Liver (tissue), 8 donors: ENCODE measurements at regions not wholly inside any gene's neighbourhood (a gene's known extent, or its start where the extent isn't known, plus 50 kb on each side); places are given as distances from the start of the nearest gene placed in this dataset.

Experiments
- DNase-seq: peaks from one replicate; pipeline ENCODE4 v3.0.0-alpha.2; 2017; ENCODE audit warnings: low spot score
- H3K27ac ChIP-seq, 2 donors: one replicate each; pipeline ENCODE4 v1.7.0; 2013; ENCODE audit warnings: inconsistent platforms in 2 of 2, low read length in 2 of 2, control low read depth in 1 of 2, low read depth in 1 of 2, mild to moderate bottlenecking in 1 of 2
- H3K27me3 ChIP-seq, 4 donors: one replicate each; pipeline versions ENCODE4 v1.6.1 to v1.7.0; 2013; ENCODE audit warnings: low read length in 3 of 4, inconsistent platforms in 1 of 4, mild to moderate bottlenecking in 1 of 4, moderate library complexity in 1 of 4; ENCODE audit not compliant: control insufficient read depth in 4 of 4, insufficient read depth in 4 of 4
- H3K36me3 ChIP-seq, 4 donors: one replicate each; pipeline versions ENCODE4 v1.6.1 to v1.7.0; 2013; ENCODE audit warnings: low read length in 3 of 4, mild to moderate bottlenecking in 3 of 4, low read depth in 1 of 4, moderate library complexity in 1 of 4; ENCODE audit not compliant: control insufficient read depth in 4 of 4, insufficient read depth in 3 of 4
- H3K4me1 ChIP-seq, 4 donors: one replicate each; pipeline versions ENCODE4 v1.6.1 to v1.7.0; 2013; ENCODE audit warnings: low read length in 3 of 4, mild to moderate bottlenecking in 3 of 4, moderate library complexity in 1 of 4; ENCODE audit not compliant: control insufficient read depth in 4 of 4, insufficient read depth in 4 of 4
- H3K4me3 ChIP-seq, 3 donors: one replicate each; pipeline versions ENCODE4 v1.6.1 to v1.7.0; 2013; ENCODE audit warnings: low read length in 3 of 3, control low read depth in 1 of 3, low read depth in 1 of 3, mild to moderate bottlenecking in 1 of 3
- H3K9ac ChIP-seq, 2 donors: one replicate each; pipeline ENCODE4 v1.7.0; 2013; ENCODE audit warnings: low read length in 2 of 2, mild to moderate bottlenecking in 2 of 2, moderate library complexity in 2 of 2, control low read depth in 1 of 2, low read depth in 1 of 2
- H3K9me3 ChIP-seq, 4 donors: one replicate each; pipeline versions ENCODE4 v1.6.1 to v1.7.0; 2013; ENCODE audit warnings: low read length in 3 of 4; ENCODE audit not compliant: control insufficient read depth in 4 of 4
- EGR1 ChIP-seq, 2 donors: IDR thresholded peaks; 2 replicates each; pipeline ENCODE4 v1.6.1; 2016 to 2018; ENCODE audit warnings: antibody characterized with exemption in 2 of 2, low read depth in 2 of 2
- FOXA1 ChIP-seq: IDR thresholded peaks from 2 replicates; pipeline ENCODE4 v1.6.1; 2016; ENCODE audit warnings: antibody characterized with exemption
- FOXA2 ChIP-seq: IDR thresholded peaks from 2 replicates; pipeline ENCODE4 v1.6.1; 2016; ENCODE audit warnings: antibody characterized with exemption
- GABPA ChIP-seq, 2 donors: IDR thresholded peaks in 1 of 2; conservative IDR thresholded peaks in 1 of 2; 2 replicates each; pipeline ENCODE4 v1.6.1; 2016; ENCODE audit warnings: antibody characterized with exemption in 2 of 2, mild to moderate bottlenecking in 1 of 2, moderate library complexity in 1 of 2
- HNF4A ChIP-seq, 2 donors: conservative IDR thresholded peaks; 2 replicates each; pipeline ENCODE4 v1.6.1; 2016; ENCODE audit warnings: antibody characterized with exemption in 2 of 2, mild to moderate bottlenecking in 2 of 2
- HNF4G ChIP-seq: IDR thresholded peaks from 2 replicates; pipeline ENCODE4 v1.6.1; 2016; ENCODE audit warnings: antibody characterized with exemption
- JUND ChIP-seq, 2 donors: IDR thresholded peaks; 2 replicates each; pipeline ENCODE4 v1.6.1; 2016; ENCODE audit warnings: antibody characterized with exemption in 2 of 2
- NR2F2 ChIP-seq: IDR thresholded peaks from 2 replicates; pipeline ENCODE4 v1.6.1; 2016; ENCODE audit warnings: antibody characterized with exemption
- RAD21 ChIP-seq, 2 donors: IDR thresholded peaks; 2 replicates each; pipeline ENCODE4 v1.6.1; 2016; ENCODE audit warnings: antibody characterized with exemption in 2 of 2, mild to moderate bottlenecking in 2 of 2
- RXRA ChIP-seq, 2 donors: IDR thresholded peaks; 2 replicates each; pipeline ENCODE4 v1.6.1; 2017 to 2018; ENCODE audit warnings: antibody characterized with exemption in 2 of 2, mild to moderate bottlenecking in 1 of 2
- SP1 ChIP-seq: IDR thresholded peaks from 2 replicates; pipeline ENCODE4 v1.6.1; 2018; ENCODE audit warnings: antibody characterized with exemption, mild to moderate bottlenecking
- TAF1 ChIP-seq: conservative IDR thresholded peaks from 2 replicates; pipeline ENCODE4 v1.6.1; 2016; ENCODE audit warnings: antibody characterized with exemption, mild to moderate bottlenecking
- YY1 ChIP-seq: IDR thresholded peaks from 2 replicates; pipeline ENCODE4 v1.6.1; 2016; ENCODE audit warnings: antibody characterized with exemption, mild to moderate bottlenecking
- WGBS: extraction: QIAGEN DNeasy Blood & Tissue Kit; methylation state at CpG from one replicate; pipeline ENCODE4 v1.1.7; 2013; 5-methylcytosine and 5-hydroxymethylcytosine counted together
- TF ChIP-seq, protein P1 (sequence below): IDR thresholded peaks from 2 replicates; pipeline ENCODE4 v1.6.1; 2016; ENCODE audit warnings: antibody characterized with exemption
- TF ChIP-seq, protein P2 (sequence below): fragments of 150-350 bp; IDR thresholded peaks from 2 replicates; pipeline ENCODE4 v1.5.1; 2017; ENCODE audit warnings: improper control_type of control experiment, low read depth, low read length; ENCODE audit not compliant: missing input control
- TF ChIP-seq, protein P3 (sequence below): IDR thresholded peaks from 2 replicates; pipeline ENCODE4 v1.6.1; 2016; ENCODE audit warnings: antibody characterized with exemption
- TF ChIP-seq, protein P4 (sequence below): IDR thresholded peaks from 2 replicates; pipeline ENCODE4 v1.6.1; 2016; ENCODE audit warnings: antibody characterized with exemption
- donor health status: healthy.
- donor health status: healthy.
- donor health status: healthy.
- donor health status: healthy.
- donor health status: healthy.

DNA sequence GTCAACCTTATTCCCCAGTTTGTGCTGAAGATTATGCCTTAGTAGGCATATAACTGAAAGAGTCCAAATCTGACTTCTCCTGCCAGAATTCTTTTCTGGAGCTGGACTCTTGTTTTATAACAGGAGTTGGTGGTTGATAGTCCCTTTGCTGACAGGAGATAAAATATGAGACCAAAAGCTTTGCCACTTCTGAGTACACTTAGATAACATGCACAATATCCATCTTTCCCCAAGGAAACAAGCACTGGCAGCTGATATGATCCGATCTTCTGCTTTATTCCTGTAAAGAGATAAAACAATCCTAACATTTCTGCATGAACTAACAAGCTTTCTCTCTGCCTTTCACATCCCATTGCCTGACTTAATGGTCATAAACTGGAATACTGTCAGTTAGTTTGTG, 1265.4 kb upstream of the ADGRB3 start:
- Histone ChIP-seq H3K27ac (no peak overlapping the region), H3K4me1 (no peaks in the 10 kb centered on the region), H3K27me3 (no peaks in the 10 kb centered on the region), H3K9ac (no peak overlapping the region), H3K4me3 (no peak overlapping the region), H3K9me3 (no peaks in the 10 kb centered on the region), H3K36me3 (no peaks in the 10 kb centered on the region)
- no peak for TF ChIP-seq HNF4G
- TF ChIP-seq YY1 = no peak
- no peak for TF ChIP-seq GABPA (IDR thresholded peaks at IDR 0.05 in 1 of 2, conservative IDR thresholded peaks at IDR 0.05 in 1 of 2)
- TF ChIP-seq RXRA (IDR thresholded peaks at IDR 0.05) = no peak
- TF ChIP-seq, protein P1, sequence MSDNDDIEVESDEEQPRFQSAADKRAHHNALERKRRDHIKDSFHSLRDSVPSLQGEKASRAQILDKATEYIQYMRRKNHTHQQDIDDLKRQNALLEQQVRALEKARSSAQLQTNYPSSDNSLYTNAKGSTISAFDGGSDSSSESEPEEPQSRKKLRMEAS = no peak
- WGBS = 53% methylated on average over 1 of the region's 1 CpG
- DNase-seq = no peak

DNA sequence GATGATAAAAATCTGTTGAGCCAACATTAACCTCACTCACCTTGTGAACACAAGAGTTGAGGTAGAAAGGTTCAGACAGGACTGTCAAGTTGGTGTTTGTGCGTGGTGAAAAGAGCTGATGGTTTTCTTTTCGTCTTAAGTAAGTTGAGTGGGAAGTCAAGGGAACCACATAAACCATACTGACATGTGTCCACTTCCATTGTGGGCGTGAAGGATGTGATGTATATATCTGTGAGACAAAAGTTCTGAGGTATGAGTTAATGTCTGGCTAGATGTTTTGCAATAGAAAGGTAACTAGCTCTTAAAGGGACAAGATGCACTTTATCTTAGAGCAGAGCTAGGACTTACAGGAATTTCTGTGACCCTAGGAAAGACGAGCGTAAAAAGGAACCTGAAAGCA, 1272.1 kb upstream of the ADGRB3 start:
- Histone ChIP-seq H3K27me3 (no peaks in the 10 kb centered on the region), H3K4me3 (no peak overlapping the region), H3K9me3 (no peaks in the 10 kb centered on the region), H3K4me1 (no peaks in the 10 kb centered on the region), H3K36me3 (no peaks in the 10 kb centered on the region), H3K9ac (no peak overlapping the region), H3K27ac (no peak overlapping the region)
- WGBS = 73% methylated on average over 5 of the region's 5 CpGs
- TF ChIP-seq GABPA (IDR thresholded peaks at IDR 0.05 in 1 of 2, conservative IDR thresholded peaks at IDR 0.05 in 1 of 2) (no peak), HNF4A (conservative IDR thresholded peaks at IDR 0.05) (no peak), EGR1 (IDR thresholded peaks at IDR 0.05; ENCODE audit: low read depth in 2 of 2) (no peak), HNF4G (no peak), RXRA (IDR thresholded peaks at IDR 0.05) (no peak)
- no peak for DNase-seq

DNA sequence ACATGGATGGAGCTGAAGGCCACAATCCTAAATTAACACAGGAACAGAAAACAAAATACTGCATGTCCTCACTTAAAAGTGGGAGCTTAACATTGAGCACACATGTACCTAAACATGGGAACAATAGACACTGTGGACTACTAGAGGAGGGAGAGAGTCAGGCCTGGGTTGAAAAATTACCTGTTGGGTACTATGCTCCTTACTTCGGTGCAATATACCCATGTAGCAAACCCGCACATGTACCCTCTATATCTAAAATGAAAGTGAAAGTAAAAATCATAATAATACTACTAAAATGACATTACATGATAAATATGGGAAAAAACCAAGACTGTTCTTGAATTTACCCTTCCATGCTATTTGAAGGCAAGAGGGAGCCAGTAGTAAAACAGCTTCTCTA, 1273.8 kb upstream of the ADGRB3 start:
- Histone ChIP-seq H3K4me3 (no peak overlapping the region), H3K27me3 (no peaks in the 10 kb centered on the region), H3K9me3 (no peaks in the 10 kb centered on the region), H3K27ac (no peak overlapping the region), H3K36me3 (no peaks in the 10 kb centered on the region), H3K9ac (no peak overlapping the region), H3K4me1 (no peaks in the 10 kb centered on the region)
- no peak for DNase-seq
- WGBS = 94% methylated on average over 2 of the region's 2 CpGs
- TF ChIP-seq TAF1 (no peak), NR2F2 (no peak), HNF4G (no peak)

DNA sequence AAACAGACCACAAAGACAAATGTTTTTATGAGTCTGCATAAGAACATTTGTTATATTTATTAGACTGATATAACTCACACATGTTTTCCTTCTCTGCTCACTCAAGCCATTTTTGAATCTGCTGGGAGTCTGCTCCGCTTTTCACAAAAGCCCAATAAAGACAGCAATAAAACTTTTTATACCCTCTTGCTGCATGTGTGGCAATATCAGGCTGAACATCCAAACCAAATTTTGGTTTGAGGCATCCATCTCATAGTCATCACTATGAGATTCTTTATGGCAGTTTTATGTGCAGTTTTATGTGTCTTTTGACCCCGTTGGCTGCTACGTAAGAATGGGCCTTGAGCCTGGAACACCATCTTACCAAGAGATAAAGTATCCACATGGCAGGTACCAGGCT, 1276.8 kb upstream of the ADGRB3 start:
- Histone ChIP-seq H3K27ac (no peak overlapping the region), H3K9ac (no peak overlapping the region), H3K27me3 (no peaks in the 10 kb centered on the region), H3K36me3 (no peaks in the 10 kb centered on the region), H3K4me1 (no peaks in the 10 kb centered on the region), H3K9me3 (no peaks in the 10 kb centered on the region), H3K4me3 (no peak overlapping the region)
- WGBS = 73% methylated on average over 3 of the region's 3 CpGs
- no peak for DNase-seq
- TF ChIP-seq, protein P2, sequence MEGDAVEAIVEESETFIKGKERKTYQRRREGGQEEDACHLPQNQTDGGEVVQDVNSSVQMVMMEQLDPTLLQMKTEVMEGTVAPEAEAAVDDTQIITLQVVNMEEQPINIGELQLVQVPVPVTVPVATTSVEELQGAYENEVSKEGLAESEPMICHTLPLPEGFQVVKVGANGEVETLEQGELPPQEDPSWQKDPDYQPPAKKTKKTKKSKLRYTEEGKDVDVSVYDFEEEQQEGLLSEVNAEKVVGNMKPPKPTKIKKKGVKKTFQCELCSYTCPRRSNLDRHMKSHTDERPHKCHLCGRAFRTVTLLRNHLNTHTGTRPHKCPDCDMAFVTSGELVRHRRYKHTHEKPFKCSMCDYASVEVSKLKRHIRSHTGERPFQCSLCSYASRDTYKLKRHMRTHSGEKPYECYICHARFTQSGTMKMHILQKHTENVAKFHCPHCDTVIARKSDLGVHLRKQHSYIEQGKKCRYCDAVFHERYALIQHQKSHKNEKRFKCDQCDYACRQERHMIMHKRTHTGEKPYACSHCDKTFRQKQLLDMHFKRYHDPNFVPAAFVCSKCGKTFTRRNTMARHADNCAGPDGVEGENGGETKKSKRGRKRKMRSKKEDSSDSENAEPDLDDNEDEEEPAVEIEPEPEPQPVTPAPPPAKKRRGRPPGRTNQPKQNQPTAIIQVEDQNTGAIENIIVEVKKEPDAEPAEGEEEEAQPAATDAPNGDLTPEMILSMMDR = no peak
- TF ChIP-seq FOXA1 = no peak
- TF ChIP-seq NR2F2 = no peak
- no peak for TF ChIP-seq EGR1 (IDR thresholded peaks at IDR 0.05; ENCODE audit: low read depth in 2 of 2)
- TF ChIP-seq HNF4A (conservative IDR thresholded peaks at IDR 0.05) = no peak
- TF ChIP-seq SP1 = no peak
- no peak for TF ChIP-seq RAD21 (IDR thresholded peaks at IDR 0.05)
- no peak for TF ChIP-seq YY1
- TF ChIP-seq, protein P1 = no peak
- no peak for TF ChIP-seq HNF4G
- TF ChIP-seq, protein P3, sequence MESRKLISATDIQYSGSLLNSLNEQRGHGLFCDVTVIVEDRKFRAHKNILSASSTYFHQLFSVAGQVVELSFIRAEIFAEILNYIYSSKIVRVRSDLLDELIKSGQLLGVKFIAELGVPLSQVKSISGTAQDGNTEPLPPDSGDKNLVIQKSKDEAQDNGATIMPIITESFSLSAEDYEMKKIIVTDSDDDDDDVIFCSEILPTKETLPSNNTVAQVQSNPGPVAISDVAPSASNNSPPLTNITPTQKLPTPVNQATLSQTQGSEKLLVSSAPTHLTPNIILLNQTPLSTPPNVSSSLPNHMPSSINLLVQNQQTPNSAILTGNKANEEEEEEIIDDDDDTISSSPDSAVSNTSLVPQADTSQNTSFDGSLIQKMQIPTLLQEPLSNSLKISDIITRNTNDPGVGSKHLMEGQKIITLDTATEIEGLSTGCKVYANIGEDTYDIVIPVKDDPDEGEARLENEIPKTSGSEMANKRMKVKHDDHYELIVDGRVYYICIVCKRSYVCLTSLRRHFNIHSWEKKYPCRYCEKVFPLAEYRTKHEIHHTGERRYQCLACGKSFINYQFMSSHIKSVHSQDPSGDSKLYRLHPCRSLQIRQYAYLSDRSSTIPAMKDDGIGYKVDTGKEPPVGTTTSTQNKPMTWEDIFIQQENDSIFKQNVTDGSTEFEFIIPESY = no peak
- TF ChIP-seq, protein P4, sequence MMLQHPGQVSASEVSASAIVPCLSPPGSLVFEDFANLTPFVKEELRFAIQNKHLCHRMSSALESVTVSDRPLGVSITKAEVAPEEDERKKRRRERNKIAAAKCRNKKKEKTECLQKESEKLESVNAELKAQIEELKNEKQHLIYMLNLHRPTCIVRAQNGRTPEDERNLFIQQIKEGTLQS = no peak
- TF ChIP-seq JUND (IDR thresholded peaks at IDR 0.05) = no peak
- no peak for TF ChIP-seq FOXA2
- TF ChIP-seq TAF1 = no peak
- no peak for TF ChIP-seq RXRA (IDR thresholded peaks at IDR 0.05)
- TF ChIP-seq GABPA (IDR thresholded peaks at IDR 0.05 in 1 of 2, conservative IDR thresholded peaks at IDR 0.05 in 1 of 2) = no peak
